IMR-90 (cell line): ENCODE measurements at regions not wholly inside any gene's neighbourhood (a gene's known extent, or its start where the extent isn't known, plus 50 kb on each side); places are given as distances from the start of the nearest gene placed in this dataset.

Experiments used
- ATAC-seq: fragments of 200-7000 bp; cut with Tn5 transposase; 2 replicates; pipeline ENCODE4 v1.9.1; 2020; ENCODE audit warnings: low read depth, mild to moderate bottlenecking, moderate library complexity
- BruUV-seq: library from RNA; stranded (reverse); fragments of 400-500 nt; replicated peaks from 2 replicates; lab custom pipeline; 2021; lab: Mats Ljungman, UMichigan
- CTCF ChIA-PET: fragments of 300-600 bp; formaldehyde crosslinking; extraction: SDS; loops from one replicate; lab custom pipeline; 2021; ENCODE audit warnings: antibody characterized with exemption; lab: Yijun Ruan, JAX
- POLR2A ChIA-PET: fragments of 300-600 bp; sonication (Branson Sonifier 250); formaldehyde crosslinking; loops from one replicate; lab custom pipeline; 2022; ENCODE audit warnings: antibody characterized with exemption; ENCODE audit not compliant: unreplicated experiment; lab: Charles Lee
- DNase-seq: peaks from one replicate; pipeline ENCODE4 v3.0.0; 2013
- H2AFZ ChIP-seq: replicated peaks from 2 replicates; pipeline ENCODE3; 2013; ENCODE audit warnings: low read length, mild to moderate bottlenecking; ENCODE audit not compliant: poor library complexity
- H2AK5ac ChIP-seq: 2 replicates; pipeline ENCODE4 v1.6.1; 2013; ENCODE audit warnings: low read depth, low read length, inconsistent platforms
- H2AK9ac ChIP-seq: replicated peaks from 2 replicates; pipeline ENCODE3; 2013; ENCODE audit warnings: mild to moderate bottlenecking, low read depth, low read length, moderate library complexity; ENCODE audit not compliant: poor library complexity
- H2BK120ac ChIP-seq: 2 replicates; pipeline ENCODE4 v1.6.1; 2013; ENCODE audit warnings: low read depth, low read length, inconsistent platforms
- H2BK15ac ChIP-seq: 3 replicates; pipeline ENCODE4 v1.6.1; 2013; ENCODE audit warnings: low read depth, low read length, inconsistent platforms
- H2BK20ac ChIP-seq: 2 replicates; pipeline ENCODE4 v1.6.1; 2013; ENCODE audit warnings: low read depth, mild to moderate bottlenecking, inconsistent platforms, low read length, moderate library complexity
- H2BK5ac ChIP-seq: 2 replicates; pipeline ENCODE4 v1.6.1; 2013; ENCODE audit warnings: mild to moderate bottlenecking, low read depth, low read length, inconsistent platforms; ENCODE audit not compliant: poor library complexity, severe bottlenecking
- H3K14ac ChIP-seq: replicated peaks from 2 replicates; pipeline ENCODE4 v1.6.1; 2013; ENCODE audit warnings: low read depth, low read length, inconsistent platforms
- H3K18ac ChIP-seq: 2 replicates; pipeline ENCODE4 v1.6.1; 2013; ENCODE audit warnings: low read depth, low read length, control low read depth
- H3K23ac ChIP-seq: 2 replicates; pipeline ENCODE4 v1.6.1; 2013; ENCODE audit warnings: low read depth, low read length, inconsistent platforms
- H3K27ac ChIP-seq: 2 replicates; pipeline ENCODE4 v1.5.1; 2013; ENCODE audit warnings: mild to moderate bottlenecking, control low read depth, low read length; ENCODE audit not compliant: insufficient read depth
- H3K27me3 ChIP-seq: 2 replicates; pipeline ENCODE4 v1.6.1; 2013; ENCODE audit warnings: low read length; ENCODE audit not compliant: control insufficient read depth, insufficient read depth
- H3K36me3 ChIP-seq: 2 replicates; pipeline ENCODE4 v1.6.1; 2013; ENCODE audit warnings: low read length, mixed read lengths; ENCODE audit not compliant: control insufficient read depth, insufficient read depth
- H3K4ac ChIP-seq: 2 replicates; pipeline ENCODE4 v1.6.1; 2013; ENCODE audit warnings: low read depth, low read length, inconsistent platforms
- H3K4me1 ChIP-seq: 2 replicates; pipeline ENCODE4 v1.6.1; 2013; ENCODE audit warnings: low read length, mixed read lengths; ENCODE audit not compliant: control insufficient read depth, insufficient read depth
- H3K4me2 ChIP-seq: 2 replicates; pipeline ENCODE4 v1.6.1; 2013; ENCODE audit warnings: low read depth, mild to moderate bottlenecking, control low read depth, low read length, moderate library complexity
- H3K4me3 ChIP-seq: 2 replicates; pipeline ENCODE4 v1.5.1; 2013; ENCODE audit warnings: low read depth, mild to moderate bottlenecking, control low read depth, low read length, moderate library complexity; ENCODE audit not compliant: insufficient read depth
- H3K56ac ChIP-seq: 2 replicates; pipeline ENCODE4 v1.6.1; 2013; ENCODE audit warnings: low read length, inconsistent platforms; ENCODE audit not compliant: insufficient read depth; ENCODE audit errors: extremely low read depth
- H3K79me1 ChIP-seq, 2 experiments: 2 replicates each; pipeline ENCODE4 v1.6.1; 2013; ENCODE audit warnings: low read length in 2 of 2, inconsistent platforms in 1 of 2, low read depth in 1 of 2
- H3K9ac ChIP-seq: 2 replicates; pipeline ENCODE4 v1.6.1; 2013; ENCODE audit warnings: low read depth, low read length, control low read depth
- H3K9me1 ChIP-seq: 2 replicates; pipeline ENCODE4 v1.6.1; 2013; ENCODE audit warnings: low read length, inconsistent platforms; ENCODE audit not compliant: insufficient read depth
- H3K9me3 ChIP-seq: 2 replicates; pipeline ENCODE4 v1.6.1; 2013; ENCODE audit warnings: low read length; ENCODE audit not compliant: control insufficient read depth, insufficient read depth
- H4K20me1 ChIP-seq: 2 replicates; pipeline ENCODE4 v1.6.1; 2013; ENCODE audit warnings: low read length, inconsistent platforms; ENCODE audit not compliant: insufficient read depth
- H4K5ac ChIP-seq: 2 replicates; pipeline ENCODE4 v1.6.1; 2013; ENCODE audit warnings: mild to moderate bottlenecking, low read depth, low read length, control low read depth
- H4K8ac ChIP-seq, 2 experiments: 2 replicates each; pipeline ENCODE4 v1.6.1; 2013; ENCODE audit warnings: low read depth in 2 of 2, low read length in 2 of 2, control low read depth in 1 of 2, inconsistent platforms in 1 of 2
- H4K91ac ChIP-seq: 2 replicates; pipeline ENCODE4 v1.6.1; 2013; ENCODE audit warnings: low read depth, low read length, inconsistent platforms; ENCODE audit not compliant: insufficient read depth
- BHLHE40 ChIP-seq: fragments of 150-350 bp; IDR thresholded peaks from 2 replicates; pipeline ENCODE4 v1.6.1; 2016; ENCODE audit warnings: mild to moderate bottlenecking, low read depth, low read length
- CEBPB ChIP-seq: IDR thresholded peaks from 2 replicates; pipeline ENCODE4 v1.6.1; 2012; ENCODE audit warnings: low read depth, low read length, improper control_type of control experiment
- CHD1 ChIP-seq: IDR thresholded peaks from 2 replicates; pipeline ENCODE4 v1.6.1; 2012; ENCODE audit warnings: low read depth, low read length, improper control_type of control experiment
- MAZ ChIP-seq: IDR thresholded peaks from 2 replicates; pipeline ENCODE4 v1.6.1; 2012; ENCODE audit warnings: low read depth, mild to moderate bottlenecking, low read length, improper control_type of control experiment, moderate library complexity, borderline replicate concordance
- RAD21 ChIP-seq: IDR thresholded peaks from 2 replicates; pipeline ENCODE4 v1.6.1; 2012; ENCODE audit warnings: low read length, improper control_type of control experiment
- RCOR1 ChIP-seq: IDR thresholded peaks from 2 replicates; pipeline ENCODE4 v1.6.1; 2012; ENCODE audit warnings: mild to moderate bottlenecking, low read length, improper control_type of control experiment; ENCODE audit not compliant: insufficient replicate concordance
- WGBS, 2 experiments: methylation state at CpG; one replicate each; pipeline versions ENCODE4 v1.1.5 to v1.1.7; 2013; ENCODE audit warnings: missing lambda C conversion rate in 2 of 2; ENCODE audit not compliant: insufficient read length in 1 of 2; ENCODE audit errors: extremely low coverage in 2 of 2; 5-methylcytosine and 5-hydroxymethylcytosine counted together
- dilution Hi-C: fragments of 300-500 bp; cut with HindIII; formaldehyde crosslinking; loops from one replicate; pipeline ENCODE4 v1.14.3; 2018; ENCODE audit warnings: low sequenced_read_pairs; ENCODE audit not compliant: unreplicated experiment
- in situ Hi-C: fragments of 300-500 bp; cut with MboI; formaldehyde crosslinking; loops from 3 replicates; pipeline ENCODE4 v1.14.3; 2019; ENCODE audit warnings: low sequenced_read_pairs, inconsistent platforms, mixed read lengths
- intact Hi-C: fragments of 100-400 bp; cut with micrococcal nuclease; formaldehyde crosslinking; loops from 2 replicates; pipeline ENCODE4 v1.10.0; 2022
- TF ChIP-seq, protein P1 (sequence below): fragments of 150-350 bp; IDR thresholded peaks from 2 replicates; pipeline ENCODE4 v1.6.1; 2016; ENCODE audit warnings: low read depth, mild to moderate bottlenecking, low read length, moderate library complexity, borderline replicate concordance
- TF ChIP-seq, protein P2 (sequence below): conservative IDR thresholded peaks from 2 replicates; pipeline ENCODE4 v1.5.1; 2012; ENCODE audit warnings: mild to moderate bottlenecking, low read depth, low read length, improper control_type of control experiment

DNA sequence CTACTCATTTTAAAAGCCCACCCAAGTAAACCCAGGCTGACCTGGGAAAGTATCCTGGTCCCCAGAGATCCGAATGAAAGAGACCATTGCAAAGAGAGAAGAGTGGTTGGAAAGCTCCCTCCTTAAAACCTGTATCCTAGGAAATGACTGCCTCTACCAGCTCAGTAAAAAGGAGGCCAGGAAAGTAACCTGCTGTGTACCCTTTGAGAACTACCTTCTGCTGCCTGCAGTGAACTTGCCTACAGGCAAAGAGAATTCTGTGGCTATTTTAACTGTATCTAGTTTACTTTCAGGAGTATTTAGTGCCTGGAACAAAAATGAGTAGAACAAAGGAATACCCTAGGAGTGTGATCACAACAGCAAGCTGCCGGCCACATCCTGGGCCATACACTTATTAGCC, 641.7 kb upstream of the NRXN1 start:
- Histone ChIP-seq H3K23ac (no peak overlapping the region), H4K5ac (no peak overlapping the region), H3K4ac (no peak overlapping the region), H2BK5ac (no peak overlapping the region), H3K27ac (no peak overlapping the region), H2AK5ac (no peak overlapping the region), H3K56ac (no peak overlapping the region), H3K18ac (no peak overlapping the region), H2BK20ac (no peak overlapping the region), H4K91ac (no peak overlapping the region), H2BK15ac (no peak overlapping the region), H3K79me1 (no peaks in the 10 kb centered on the region), H3K9me1 (no peaks in the 10 kb centered on the region), H3K4me1 (no peaks in the 10 kb centered on the region), H3K9me3 (no peaks in the 10 kb centered on the region), H3K4me2 (no peak overlapping the region), H3K4me3 (no peak overlapping the region), H4K8ac (no peak overlapping the region), H3K9ac (no peak overlapping the region), H3K27me3 (no peaks in the 10 kb centered on the region), H3K14ac (no peak overlapping the region), H2AK9ac (no peak overlapping the region), H4K20me1 (no peaks in the 10 kb centered on the region), H2AFZ (no peak overlapping the region), H3K36me3 (no peaks in the 10 kb centered on the region), H2BK120ac (no peak overlapping the region)
- intact Hi-C loops (no loop called here), dilution Hi-C loops (no loop called here), in situ Hi-C loops (no loop called here)
- TF ChIP-seq RAD21 (no peak), CHD1 (no peak), MAZ (no peak), BHLHE40 (no peak), CEBPB (no peak), RCOR1 (no peak)
- TF ChIP-seq, protein P1, sequence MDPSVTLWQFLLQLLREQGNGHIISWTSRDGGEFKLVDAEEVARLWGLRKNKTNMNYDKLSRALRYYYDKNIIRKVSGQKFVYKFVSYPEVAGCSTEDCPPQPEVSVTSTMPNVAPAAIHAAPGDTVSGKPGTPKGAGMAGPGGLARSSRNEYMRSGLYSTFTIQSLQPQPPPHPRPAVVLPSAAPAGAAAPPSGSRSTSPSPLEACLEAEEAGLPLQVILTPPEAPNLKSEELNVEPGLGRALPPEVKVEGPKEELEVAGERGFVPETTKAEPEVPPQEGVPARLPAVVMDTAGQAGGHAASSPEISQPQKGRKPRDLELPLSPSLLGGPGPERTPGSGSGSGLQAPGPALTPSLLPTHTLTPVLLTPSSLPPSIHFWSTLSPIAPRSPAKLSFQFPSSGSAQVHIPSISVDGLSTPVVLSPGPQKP, result no peak
- TF ChIP-seq, protein P2, sequence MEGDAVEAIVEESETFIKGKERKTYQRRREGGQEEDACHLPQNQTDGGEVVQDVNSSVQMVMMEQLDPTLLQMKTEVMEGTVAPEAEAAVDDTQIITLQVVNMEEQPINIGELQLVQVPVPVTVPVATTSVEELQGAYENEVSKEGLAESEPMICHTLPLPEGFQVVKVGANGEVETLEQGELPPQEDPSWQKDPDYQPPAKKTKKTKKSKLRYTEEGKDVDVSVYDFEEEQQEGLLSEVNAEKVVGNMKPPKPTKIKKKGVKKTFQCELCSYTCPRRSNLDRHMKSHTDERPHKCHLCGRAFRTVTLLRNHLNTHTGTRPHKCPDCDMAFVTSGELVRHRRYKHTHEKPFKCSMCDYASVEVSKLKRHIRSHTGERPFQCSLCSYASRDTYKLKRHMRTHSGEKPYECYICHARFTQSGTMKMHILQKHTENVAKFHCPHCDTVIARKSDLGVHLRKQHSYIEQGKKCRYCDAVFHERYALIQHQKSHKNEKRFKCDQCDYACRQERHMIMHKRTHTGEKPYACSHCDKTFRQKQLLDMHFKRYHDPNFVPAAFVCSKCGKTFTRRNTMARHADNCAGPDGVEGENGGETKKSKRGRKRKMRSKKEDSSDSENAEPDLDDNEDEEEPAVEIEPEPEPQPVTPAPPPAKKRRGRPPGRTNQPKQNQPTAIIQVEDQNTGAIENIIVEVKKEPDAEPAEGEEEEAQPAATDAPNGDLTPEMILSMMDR, result no peak
- no TSS peak for BruUV-seq
- DNase-seq, result no peak
- POLR2A ChIA-PET, result interaction anchor here (0.5 kb wide), 1 partner anchor 8 kb away, joined by 3 read pairs; no protein-coding TSS in a partner anchor
- ATAC-seq, result no peak
- no CpG with 5 or more reads among the region's 2 CpGs for WGBS, 2 experiments
- CTCF ChIA-PET, result no interaction called here
